ENCODE measurements at regions not wholly inside any gene's neighbourhood (a gene's known extent, or its start where the extent isn't known, plus 50 kb on each side); places are given as distances from the start of the nearest gene placed in this dataset.

DNA sequence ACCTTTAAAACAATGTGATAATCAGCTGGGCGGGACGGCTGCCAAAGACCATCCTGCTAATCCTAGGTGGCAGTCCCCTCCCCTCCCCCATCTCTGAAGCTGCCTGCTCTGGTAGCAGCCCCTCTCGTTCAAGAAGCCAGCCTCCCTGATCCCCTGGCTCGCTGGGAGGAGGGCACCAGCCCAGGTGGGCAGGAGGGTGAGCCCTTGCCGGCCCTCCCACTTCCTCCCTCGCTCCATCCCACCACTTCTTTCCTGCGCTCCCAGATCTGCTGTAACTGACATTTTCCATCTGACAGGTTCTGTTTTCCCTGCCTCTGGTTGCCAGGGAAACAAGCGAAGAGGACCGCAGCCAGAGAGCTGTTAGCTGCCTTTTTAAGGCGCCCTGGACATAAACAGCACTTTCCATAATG is 155.7 kb upstream of the TNRC6C start:
- TF ChIP-seq, protein P1, sequence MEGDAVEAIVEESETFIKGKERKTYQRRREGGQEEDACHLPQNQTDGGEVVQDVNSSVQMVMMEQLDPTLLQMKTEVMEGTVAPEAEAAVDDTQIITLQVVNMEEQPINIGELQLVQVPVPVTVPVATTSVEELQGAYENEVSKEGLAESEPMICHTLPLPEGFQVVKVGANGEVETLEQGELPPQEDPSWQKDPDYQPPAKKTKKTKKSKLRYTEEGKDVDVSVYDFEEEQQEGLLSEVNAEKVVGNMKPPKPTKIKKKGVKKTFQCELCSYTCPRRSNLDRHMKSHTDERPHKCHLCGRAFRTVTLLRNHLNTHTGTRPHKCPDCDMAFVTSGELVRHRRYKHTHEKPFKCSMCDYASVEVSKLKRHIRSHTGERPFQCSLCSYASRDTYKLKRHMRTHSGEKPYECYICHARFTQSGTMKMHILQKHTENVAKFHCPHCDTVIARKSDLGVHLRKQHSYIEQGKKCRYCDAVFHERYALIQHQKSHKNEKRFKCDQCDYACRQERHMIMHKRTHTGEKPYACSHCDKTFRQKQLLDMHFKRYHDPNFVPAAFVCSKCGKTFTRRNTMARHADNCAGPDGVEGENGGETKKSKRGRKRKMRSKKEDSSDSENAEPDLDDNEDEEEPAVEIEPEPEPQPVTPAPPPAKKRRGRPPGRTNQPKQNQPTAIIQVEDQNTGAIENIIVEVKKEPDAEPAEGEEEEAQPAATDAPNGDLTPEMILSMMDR (IDR thresholded peaks at IDR 0.05), result no peak
- no peak for TF ChIP-seq POLR2A (IDR thresholded peaks at IDR 0.05)
- no peak for TF ChIP-seq EP300 (IDR thresholded peaks at IDR 0.05)

Measured in upper lobe of left lung (tissue), 4 donors.